ENCODE measurements at regions not wholly inside any gene's neighbourhood (a gene's known extent, or its start where the extent isn't known, plus 50 kb on each side); places are given as distances from the start of the nearest gene placed in this dataset.

GRCh38 chr13:33629605-33630360 lies 188.2 kb upstream of the RFC3 start:
- Histone ChIP-seq H3K4me2 (no peak overlapping the region), H3K4me1 (peaks cover 13% of the 10 kb centered on the region), H3K9me3 (no peaks in the 10 kb centered on the region), H3K27ac (no peak overlapping the region), H3K4me3 (no peak overlapping the region)
- ChIA-PET POLR2A (no interaction called here), CTCF (no interaction called here)
- FAIRE-seq (no peak), ATAC-seq (no peak), DNase-seq (ENCODE audit: low read depth in 1 of 2, low spot score in 1 of 2) (no peak)
- TF ChIP-seq HOXB13 (CRISPR knock-in tag; IDR thresholded peaks at IDR 0.05; ENCODE audit: low read depth) = no peak
- TF ChIP-seq RARB (CRISPR knock-in tag; IDR thresholded peaks at IDR 0.05) = no peak
- no peak for TF ChIP-seq MAX (IDR thresholded peaks at IDR 0.05)
- TF ChIP-seq GATA3 (IDR thresholded peaks at IDR 0.05; ENCODE audit: borderline replicate concordance) = no peak
- TF ChIP-seq ELK1 (IDR thresholded peaks at IDR 0.05; ENCODE audit: low read depth, low read length) = no peak
- TF ChIP-seq PHF8 (IDR thresholded peaks at IDR 0.05; ENCODE audit: borderline replicate concordance, low read depth) = no peak
- TF ChIP-seq POLR2A (IDR thresholded peaks at IDR 0.05; ENCODE audit: low read length) = no peak
- TF ChIP-seq KDM1A (IDR thresholded peaks at IDR 0.05; ENCODE audit: low read depth) = no peak
- TF ChIP-seq HMGXB4 (CRISPR knock-in tag; IDR thresholded peaks at IDR 0.05; ENCODE audit: borderline replicate concordance) = no peak
- no peak for TF ChIP-seq REST (IDR thresholded peaks at IDR 0.05)
- TF ChIP-seq ZNF302 (CRISPR knock-in tag; IDR thresholded peaks at IDR 0.05) = no peak
- 70% methylated on average over 4 of the region's 4 CpGs for WGBS (ENCODE audit: missing lambda C conversion rate)

GRCh38 chr13:33633701-33634545 lies 184.0 kb upstream of the RFC3 start:
- no peaks in the 10 kb centered on the region for H3K9me3 ChIP-seq
- no peak overlapping the region for H3K4me3 ChIP-seq
- WGBS (ENCODE audit: missing lambda C conversion rate) = 46% methylated on average over 3 of the region's 3 CpGs
- H3K4me2 ChIP-seq = peak overlapping the region; percentile 42
- H3K4me1 ChIP-seq = peaks cover 30% of the 10 kb centered on the region
- ATAC-seq = peak in 1 of 2 experiments; percentile 43; a peak in 2 of 6 replicates
- no peak for FAIRE-seq
- DNase-seq (ENCODE audit: low read depth in 1 of 2, low spot score in 1 of 2) = peak in 1 of 2 experiments; percentile 30
- H3K27ac ChIP-seq = no peak overlapping the region
- CTCF ChIA-PET = no interaction called here
- TF ChIP-seq E2F6 (IDR thresholded peaks at IDR 0.05; ENCODE audit: borderline replicate concordance, low read depth) (no peak), CTCF (IDR thresholded peaks at IDR 0.05) (no peak), NR3C1 (IDR thresholded peaks at IDR 0.05) (no peak), CBX2 (IDR thresholded peaks at IDR 0.05; ENCODE audit: borderline replicate concordance, low read depth) (no peak), EHF (CRISPR knock-in tag; IDR thresholded peaks at IDR 0.05) (no peak), PHF8 (IDR thresholded peaks at IDR 0.05; ENCODE audit: borderline replicate concordance, low read depth) (no peak), JUNB (IDR thresholded peaks at IDR 0.05) (no peak), RARB (CRISPR knock-in tag; IDR thresholded peaks at IDR 0.05) (no peak)
- POLR2A ChIA-PET = no interaction called here
